Breast epithelium (tissue), 3 donors: ENCODE measurements at regions not wholly inside any gene's neighbourhood (a gene's known extent, or its start where the extent isn't known, plus 50 kb on each side); places are given as distances from the start of the nearest gene placed in this dataset.

Experiments
- CTCF ChIP-seq, 3 donors: fragments of 450-650 bp; IDR thresholded peaks; one replicate each; pipeline ENCODE4 v1.5.1; 2016 to 2017; ENCODE audit warnings: antibody characterized with exemption in 3 of 3, mild to moderate bottlenecking in 3 of 3, moderate library complexity in 3 of 3
- POLR2A ChIP-seq: fragments of 450-650 bp; IDR thresholded peaks from one replicate; pipeline ENCODE4 v1.6.1; 2016; ENCODE audit warnings: antibody characterized with exemption, mild to moderate bottlenecking, moderate library complexity

- TF ChIP-seq CTCF (IDR thresholded peaks at IDR 0.05): no peak
- TF ChIP-seq POLR2A: no peak
Measured at GRCh38 chr3:157837336-157837735, 268.9 kb downstream of the SHOX2 start.
